HL-60 (cell line): ENCODE measurements at regions not wholly inside any gene's neighbourhood (a gene's known extent, or its start where the extent isn't known, plus 50 kb on each side); places are given as distances from the start of the nearest gene placed in this dataset.

Experiments used
- DNase-seq, 2 experiments: peaks; one replicate each; pipeline ENCODE4 v3.0.0-alpha.2; 2010 to 2020; ENCODE audit warnings: low read depth in 1 of 2, low spot score in 1 of 2
- H3K27ac ChIP-seq: fragments of 250-450 bp; sonication (Bioruptor Pico); replicated peaks from 2 replicates; pipeline ENCODE4 v1.5.1; 2020; ENCODE audit warnings: mild to moderate bottlenecking, moderate library complexity
- H3K27me3 ChIP-seq: fragments of 250-450 bp; sonication (Bioruptor Pico); 2 replicates; pipeline ENCODE4 v1.5.1; 2021; ENCODE audit warnings: mild to moderate bottlenecking, moderate library complexity; ENCODE audit not compliant: insufficient read depth, poor library complexity, severe bottlenecking
- H3K4me3 ChIP-seq: replicated peaks from 2 replicates; pipeline ENCODE4 v1.5.1; 2011; ENCODE audit warnings: mild to moderate bottlenecking, control low read depth, low read length; ENCODE audit not compliant: insufficient read depth
- CTCF ChIP-seq: IDR thresholded peaks from one replicate; pipeline ENCODE4 v1.5.1; 2011; ENCODE audit warnings: low read length, control low read depth, inconsistent platforms; ENCODE audit not compliant: insufficient read depth
- GABPA ChIP-seq: IDR thresholded peaks from 2 replicates; pipeline ENCODE4 v1.6.1; 2012; ENCODE audit warnings: low read depth
- POLR2AphosphoS5 ChIP-seq: IDR thresholded peaks from 2 replicates; pipeline ENCODE4 v1.6.1; 2012; ENCODE audit warnings: low read depth
- REST ChIP-seq: IDR thresholded peaks from 2 replicates; pipeline ENCODE4 v1.6.1; 2012; ENCODE audit warnings: low read depth; ENCODE audit not compliant: insufficient replicate concordance
- SPI1 ChIP-seq: IDR thresholded peaks from 2 replicates; pipeline ENCODE4 v1.6.1; 2012; ENCODE audit warnings: low read depth, mild to moderate bottlenecking, borderline replicate concordance

DNA sequence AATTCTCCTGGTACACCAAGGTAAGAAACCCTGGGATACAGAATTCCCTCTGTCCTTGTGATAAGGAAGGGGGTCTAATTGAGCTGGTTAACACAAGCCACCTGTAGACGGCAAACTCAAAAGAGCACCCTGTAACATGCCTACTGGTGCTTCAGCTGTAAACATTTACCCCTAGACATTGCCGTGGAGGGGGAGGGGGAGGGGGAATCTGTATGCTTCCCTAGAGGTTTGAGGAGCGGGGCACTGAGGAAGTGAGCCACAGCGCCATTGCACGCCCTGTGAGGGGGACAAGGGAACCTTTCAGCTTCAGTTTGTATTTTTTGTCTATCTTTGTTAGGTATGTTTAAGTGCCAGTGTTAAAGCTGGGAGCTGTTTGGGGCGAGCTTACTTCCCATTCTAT, 99.8 kb downstream of the AASDHPPT start:
- TF ChIP-seq POLR2AphosphoS5 (no peak), REST (no peak), GABPA (no peak), SPI1 (no peak)
- Histone ChIP-seq H3K27ac (no peak overlapping the region), H3K4me3 (no peak overlapping the region), H3K27me3 (no peaks in the 10 kb centered on the region)
- DNase-seq, result no peak

GRCh38 chr11:106178361-106178760, 100.9 kb downstream of the AASDHPPT start:
- DNase-seq, result no peak
- Histone ChIP-seq H3K27ac (no peak overlapping the region), H3K27me3 (no peaks in the 10 kb centered on the region), H3K4me3 (no peak overlapping the region)
- TF ChIP-seq GABPA, result no peak
- TF ChIP-seq CTCF, result no peak
- TF ChIP-seq POLR2AphosphoS5, result no peak
- no peak for TF ChIP-seq REST
- TF ChIP-seq SPI1, result no peak

DNA sequence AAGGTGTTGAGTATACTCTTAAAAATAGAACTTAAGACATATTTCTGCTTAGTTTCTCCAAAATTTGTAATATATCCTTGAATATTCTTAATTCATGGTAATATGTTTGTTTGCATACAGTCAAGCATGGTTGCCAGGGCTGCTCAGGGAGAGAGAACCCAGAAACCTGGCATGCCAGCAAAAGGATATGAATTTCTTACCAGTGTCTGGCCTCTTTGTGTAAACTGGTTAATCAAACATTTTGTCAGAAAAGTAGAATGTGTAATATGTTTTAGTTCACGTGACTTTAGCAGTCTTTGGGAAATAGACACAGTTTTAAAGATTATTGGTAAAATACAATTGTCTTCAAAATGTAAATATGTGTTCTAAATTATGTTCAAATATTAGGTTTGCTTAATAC, 101.6 kb downstream of the AASDHPPT start:
- Histone ChIP-seq H3K4me3 (no peak overlapping the region), H3K27ac (no peak overlapping the region), H3K27me3 (no peaks in the 10 kb centered on the region)
- TF ChIP-seq SPI1, result no peak
- no peak for TF ChIP-seq GABPA
- TF ChIP-seq CTCF, result no peak
- no peak for TF ChIP-seq REST
- no peak for TF ChIP-seq POLR2AphosphoS5
- no peak for DNase-seq

DNA sequence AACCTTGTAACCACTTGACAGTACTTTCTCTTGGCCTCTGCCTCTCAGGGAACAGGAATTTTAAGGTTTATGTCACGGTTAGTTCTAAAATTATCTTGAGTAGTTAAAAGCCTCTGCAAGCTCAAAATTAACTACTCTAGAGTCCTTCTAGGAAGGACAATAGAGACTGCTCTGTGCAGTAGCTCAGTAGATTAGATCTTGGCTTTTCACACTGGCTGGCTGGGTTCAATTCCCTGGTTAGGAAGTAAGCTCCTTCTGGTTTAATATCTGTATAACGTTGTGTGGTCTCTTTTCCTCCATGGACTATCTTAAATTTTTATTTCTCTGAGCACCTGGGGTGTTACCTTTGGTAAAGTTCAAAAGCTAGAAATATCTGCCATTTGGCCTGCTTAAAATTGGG, 109.2 kb downstream of the AASDHPPT start:
- no peak overlapping the region for H3K27ac ChIP-seq
- H3K27me3 ChIP-seq, result no peaks in the 10 kb centered on the region
- H3K4me3 ChIP-seq, result no peak overlapping the region
- DNase-seq, result no peak
- TF ChIP-seq GABPA, result no peak
- TF ChIP-seq REST, result no peak
- TF ChIP-seq SPI1, result no peak
- TF ChIP-seq CTCF, result no peak
- no peak for TF ChIP-seq POLR2AphosphoS5
